ENCODE measurements at regions not wholly inside any gene's neighbourhood (a gene's known extent, or its start where the extent isn't known, plus 50 kb on each side); places are given as distances from the start of the nearest gene placed in this dataset.

DNA sequence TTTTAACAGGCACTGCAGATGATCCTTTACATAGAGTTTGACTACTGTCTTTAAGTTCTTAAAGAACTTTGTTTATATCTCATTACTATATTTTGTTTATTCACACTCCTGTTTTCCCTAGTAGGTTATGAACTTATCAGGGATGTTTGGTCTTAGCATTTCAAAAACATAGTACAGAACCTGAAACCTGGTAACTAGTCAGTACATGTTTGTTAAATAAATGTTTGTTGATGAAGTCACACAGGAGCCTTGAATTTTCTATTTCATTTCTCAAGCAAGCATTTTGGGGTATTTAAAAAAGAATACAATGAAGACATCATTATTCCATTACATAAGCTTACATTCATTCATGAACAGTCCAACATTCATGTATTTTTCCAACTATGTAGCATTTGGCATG is 280.3 kb upstream of the ZSWIM2 start:
- ATAC-seq = no peak
- TF ChIP-seq ZNF8 (CRISPR knock-in tag; IDR thresholded peaks at IDR 0.05) = no peak
- no peak for TF ChIP-seq ZC3H10 (CRISPR knock-in tag; IDR thresholded peaks at IDR 0.05)
- TF ChIP-seq OSR1 (CRISPR knock-in tag; IDR thresholded peaks at IDR 0.05) = no peak
- no peak for TF ChIP-seq BACH2 (CRISPR knock-in tag; IDR thresholded peaks at IDR 0.05; ENCODE audit: borderline replicate concordance)
- TF ChIP-seq PPARA (CRISPR knock-in tag; IDR thresholded peaks at IDR 0.05; ENCODE audit: borderline replicate concordance) = no peak
- no peak for TF ChIP-seq ISL1 (CRISPR knock-in tag; IDR thresholded peaks at IDR 0.05)
- TF ChIP-seq CSDC2 (CRISPR knock-in tag; IDR thresholded peaks at IDR 0.05) = no peak
- TF ChIP-seq, protein P1, sequence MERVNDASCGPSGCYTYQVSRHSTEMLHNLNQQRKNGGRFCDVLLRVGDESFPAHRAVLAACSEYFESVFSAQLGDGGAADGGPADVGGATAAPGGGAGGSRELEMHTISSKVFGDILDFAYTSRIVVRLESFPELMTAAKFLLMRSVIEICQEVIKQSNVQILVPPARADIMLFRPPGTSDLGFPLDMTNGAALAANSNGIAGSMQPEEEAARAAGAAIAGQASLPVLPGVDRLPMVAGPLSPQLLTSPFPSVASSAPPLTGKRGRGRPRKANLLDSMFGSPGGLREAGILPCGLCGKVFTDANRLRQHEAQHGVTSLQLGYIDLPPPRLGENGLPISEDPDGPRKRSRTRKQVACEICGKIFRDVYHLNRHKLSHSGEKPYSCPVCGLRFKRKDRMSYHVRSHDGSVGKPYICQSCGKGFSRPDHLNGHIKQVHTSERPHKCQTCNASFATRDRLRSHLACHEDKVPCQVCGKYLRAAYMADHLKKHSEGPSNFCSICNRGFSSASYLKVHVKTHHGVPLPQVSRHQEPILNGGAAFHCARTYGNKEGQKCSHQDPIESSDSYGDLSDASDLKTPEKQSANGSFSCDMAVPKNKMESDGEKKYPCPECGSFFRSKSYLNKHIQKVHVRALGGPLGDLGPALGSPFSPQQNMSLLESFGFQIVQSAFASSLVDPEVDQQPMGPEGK (CRISPR knock-in tag; IDR thresholded peaks at IDR 0.05; ENCODE audit: borderline replicate concordance) = no peak
- TF ChIP-seq TOX (CRISPR knock-in tag; IDR thresholded peaks at IDR 0.05; ENCODE audit: borderline replicate concordance) = no peak
- TF ChIP-seq RARB (CRISPR knock-in tag; IDR thresholded peaks at IDR 0.05) = no peak
- TF ChIP-seq, protein P2, sequence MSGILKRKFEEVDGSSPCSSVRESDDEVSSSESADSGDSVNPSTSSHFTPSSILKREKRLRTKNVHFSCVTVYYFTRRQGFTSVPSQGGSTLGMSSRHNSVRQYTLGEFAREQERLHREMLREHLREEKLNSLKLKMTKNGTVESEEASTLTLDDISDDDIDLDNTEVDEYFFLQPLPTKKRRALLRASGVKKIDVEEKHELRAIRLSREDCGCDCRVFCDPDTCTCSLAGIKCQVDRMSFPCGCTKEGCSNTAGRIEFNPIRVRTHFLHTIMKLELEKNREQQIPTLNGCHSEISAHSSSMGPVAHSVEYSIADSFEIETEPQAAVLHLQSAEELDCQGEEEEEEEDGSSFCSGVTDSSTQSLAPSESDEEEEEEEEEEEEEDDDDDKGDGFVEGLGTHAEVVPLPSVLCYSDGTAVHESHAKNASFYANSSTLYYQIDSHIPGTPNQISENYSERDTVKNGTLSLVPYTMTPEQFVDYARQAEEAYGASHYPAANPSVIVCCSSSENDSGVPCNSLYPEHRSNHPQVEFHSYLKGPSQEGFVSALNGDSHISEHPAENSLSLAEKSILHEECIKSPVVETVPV (CRISPR knock-in tag; IDR thresholded peaks at IDR 0.05) = no peak
- TF ChIP-seq, protein P3, sequence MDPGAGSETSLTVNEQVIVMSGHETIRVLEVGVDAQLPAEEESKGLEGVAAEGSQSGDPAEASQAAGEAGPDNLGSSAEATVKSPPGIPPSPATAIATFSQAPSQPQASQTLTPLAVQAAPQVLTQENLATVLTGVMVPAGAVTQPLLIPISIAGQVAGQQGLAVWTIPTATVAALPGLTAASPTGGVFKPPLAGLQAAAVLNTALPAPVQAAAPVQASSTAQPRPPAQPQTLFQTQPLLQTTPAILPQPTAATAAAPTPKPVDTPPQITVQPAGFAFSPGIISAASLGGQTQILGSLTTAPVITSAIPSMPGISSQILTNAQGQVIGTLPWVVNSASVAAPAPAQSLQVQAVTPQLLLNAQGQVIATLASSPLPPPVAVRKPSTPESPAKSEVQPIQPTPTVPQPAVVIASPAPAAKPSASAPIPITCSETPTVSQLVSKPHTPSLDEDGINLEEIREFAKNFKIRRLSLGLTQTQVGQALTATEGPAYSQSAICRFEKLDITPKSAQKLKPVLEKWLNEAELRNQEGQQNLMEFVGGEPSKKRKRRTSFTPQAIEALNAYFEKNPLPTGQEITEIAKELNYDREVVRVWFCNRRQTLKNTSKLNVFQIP (CRISPR knock-in tag; IDR thresholded peaks at IDR 0.05; ENCODE audit: borderline replicate concordance, low read depth) = no peak
- TF ChIP-seq SNAI2 (CRISPR knock-in tag; IDR thresholded peaks at IDR 0.05) = no peak
- no peak for TF ChIP-seq ZNF565 (CRISPR knock-in tag; conservative IDR thresholded peaks at IDR 0.05; ENCODE audit: low read depth)
- no peak for TF ChIP-seq ARNTL (CRISPR knock-in tag; IDR thresholded peaks at IDR 0.05; ENCODE audit: borderline replicate concordance, low read depth)
- no peak for TF ChIP-seq ZNF70 (CRISPR knock-in tag; IDR thresholded peaks at IDR 0.05)

DNA sequence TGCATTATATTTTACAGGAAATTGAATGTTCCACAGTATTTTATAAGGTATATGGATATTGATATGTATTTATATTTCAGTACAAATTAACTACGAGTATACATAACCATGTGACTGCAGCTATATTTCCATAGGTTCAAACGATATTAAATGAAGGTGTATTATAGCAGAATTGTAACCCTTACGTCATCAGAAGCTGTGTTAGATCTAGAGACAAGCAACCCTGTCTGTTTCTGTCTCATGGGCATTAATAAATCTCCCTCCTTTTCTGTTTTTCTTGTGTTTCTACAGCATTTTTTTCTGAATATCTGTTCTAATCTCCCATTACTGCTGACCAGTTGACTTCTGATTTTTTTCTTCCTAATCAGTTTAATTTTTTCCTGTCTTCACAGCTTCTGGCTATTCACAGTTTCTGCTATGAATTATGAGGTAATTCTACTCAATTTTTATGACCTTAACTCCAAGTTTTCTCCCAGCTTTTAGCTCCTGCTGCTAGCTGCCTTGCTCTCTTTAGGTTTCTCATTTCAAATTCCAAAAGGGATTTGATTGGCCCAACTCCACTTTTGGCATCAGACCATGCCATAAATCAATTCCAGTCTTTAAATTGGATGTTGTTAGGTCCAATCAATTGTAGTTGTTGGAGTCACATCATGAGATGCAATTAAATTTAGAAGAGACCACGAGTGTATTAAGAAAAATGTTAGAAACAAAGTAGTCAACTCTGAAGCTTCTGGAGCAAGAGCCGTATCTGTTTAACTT is 277.5 kb upstream of the ZSWIM2 start:
- no peak for ATAC-seq
- TF ChIP-seq ZNF565 (CRISPR knock-in tag; conservative IDR thresholded peaks at IDR 0.05; ENCODE audit: low read depth) = no peak
- TF ChIP-seq, protein P4, sequence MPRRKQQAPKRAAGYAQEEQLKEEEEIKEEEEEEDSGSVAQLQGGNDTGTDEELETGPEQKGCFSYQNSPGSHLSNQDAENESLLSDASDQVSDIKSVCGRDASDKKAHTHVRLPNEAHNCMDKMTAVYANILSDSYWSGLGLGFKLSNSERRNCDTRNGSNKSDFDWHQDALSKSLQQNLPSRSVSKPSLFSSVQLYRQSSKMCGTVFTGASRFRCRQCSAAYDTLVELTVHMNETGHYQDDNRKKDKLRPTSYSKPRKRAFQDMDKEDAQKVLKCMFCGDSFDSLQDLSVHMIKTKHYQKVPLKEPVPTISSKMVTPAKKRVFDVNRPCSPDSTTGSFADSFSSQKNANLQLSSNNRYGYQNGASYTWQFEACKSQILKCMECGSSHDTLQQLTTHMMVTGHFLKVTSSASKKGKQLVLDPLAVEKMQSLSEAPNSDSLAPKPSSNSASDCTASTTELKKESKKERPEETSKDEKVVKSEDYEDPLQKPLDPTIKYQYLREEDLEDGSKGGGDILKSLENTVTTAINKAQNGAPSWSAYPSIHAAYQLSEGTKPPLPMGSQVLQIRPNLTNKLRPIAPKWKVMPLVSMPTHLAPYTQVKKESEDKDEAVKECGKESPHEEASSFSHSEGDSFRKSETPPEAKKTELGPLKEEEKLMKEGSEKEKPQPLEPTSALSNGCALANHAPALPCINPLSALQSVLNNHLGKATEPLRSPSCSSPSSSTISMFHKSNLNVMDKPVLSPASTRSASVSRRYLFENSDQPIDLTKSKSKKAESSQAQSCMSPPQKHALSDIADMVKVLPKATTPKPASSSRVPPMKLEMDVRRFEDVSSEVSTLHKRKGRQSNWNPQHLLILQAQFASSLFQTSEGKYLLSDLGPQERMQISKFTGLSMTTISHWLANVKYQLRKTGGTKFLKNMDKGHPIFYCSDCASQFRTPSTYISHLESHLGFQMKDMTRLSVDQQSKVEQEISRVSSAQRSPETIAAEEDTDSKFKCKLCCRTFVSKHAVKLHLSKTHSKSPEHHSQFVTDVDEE (CRISPR knock-in tag; IDR thresholded peaks at IDR 0.05) = no peak
- TF ChIP-seq RARB (CRISPR knock-in tag; IDR thresholded peaks at IDR 0.05) = no peak
- TF ChIP-seq ESRRG (CRISPR knock-in tag; IDR thresholded peaks at IDR 0.05) = no peak
- TF ChIP-seq PPARA (CRISPR knock-in tag; IDR thresholded peaks at IDR 0.05; ENCODE audit: borderline replicate concordance) = no peak
- no peak for TF ChIP-seq ISL1 (CRISPR knock-in tag; IDR thresholded peaks at IDR 0.05)
- TF ChIP-seq, protein P5, sequence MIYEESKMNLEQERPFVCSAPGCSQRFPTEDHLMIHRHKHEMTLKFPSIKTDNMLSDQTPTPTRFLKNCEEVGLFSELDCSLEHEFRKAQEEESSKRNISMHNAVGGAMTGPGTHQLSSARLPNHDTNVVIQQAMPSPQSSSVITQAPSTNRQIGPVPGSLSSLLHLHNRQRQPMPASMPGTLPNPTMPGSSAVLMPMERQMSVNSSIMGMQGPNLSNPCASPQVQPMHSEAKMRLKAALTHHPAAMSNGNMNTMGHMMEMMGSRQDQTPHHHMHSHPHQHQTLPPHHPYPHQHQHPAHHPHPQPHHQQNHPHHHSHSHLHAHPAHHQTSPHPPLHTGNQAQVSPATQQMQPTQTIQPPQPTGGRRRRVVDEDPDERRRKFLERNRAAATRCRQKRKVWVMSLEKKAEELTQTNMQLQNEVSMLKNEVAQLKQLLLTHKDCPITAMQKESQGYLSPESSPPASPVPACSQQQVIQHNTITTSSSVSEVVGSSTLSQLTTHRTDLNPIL (CRISPR knock-in tag; IDR thresholded peaks at IDR 0.05; ENCODE audit: low read depth) = no peak
- no peak for TF ChIP-seq CSDC2 (CRISPR knock-in tag; IDR thresholded peaks at IDR 0.05)
- no peak for TF ChIP-seq ZC3H10 (CRISPR knock-in tag; IDR thresholded peaks at IDR 0.05)
- TF ChIP-seq, protein P3 (CRISPR knock-in tag; IDR thresholded peaks at IDR 0.05; ENCODE audit: borderline replicate concordance, low read depth) = no peak
- TF ChIP-seq TCF4 (CRISPR knock-in tag; IDR thresholded peaks at IDR 0.05; ENCODE audit: borderline replicate concordance) = no peak
- TF ChIP-seq, protein P2 (CRISPR knock-in tag; IDR thresholded peaks at IDR 0.05) = no peak
- TF ChIP-seq OSR1 (CRISPR knock-in tag; IDR thresholded peaks at IDR 0.05) = no peak
- TF ChIP-seq TOX (CRISPR knock-in tag; IDR thresholded peaks at IDR 0.05; ENCODE audit: borderline replicate concordance) = no peak
- no peak for TF ChIP-seq ZFP30 (CRISPR knock-in tag; IDR thresholded peaks at IDR 0.05)
- TF ChIP-seq ZNF8 (CRISPR knock-in tag; IDR thresholded peaks at IDR 0.05) = no peak
- TF ChIP-seq ZFP3 (CRISPR knock-in tag; IDR thresholded peaks at IDR 0.05) = no peak
- no peak for TF ChIP-seq GLIS3 (CRISPR knock-in tag; IDR thresholded peaks at IDR 0.05)

Data from SK-N-SH treated with all-trans-retinoic acid at 6 μM for 48 hours (cell line).